A673 (cell line): ENCODE measurements at regions not wholly inside any gene's neighbourhood (a gene's known extent, or its start where the extent isn't known, plus 50 kb on each side); places are given as distances from the start of the nearest gene placed in this dataset.

Experiments
- BruUV-seq: library from RNA; stranded (reverse); fragments of 400-500 nt; replicated peaks from 2 replicates; lab custom pipeline; 2021; lab: Mats Ljungman, UMichigan
- CTCF ChIA-PET: fragments of 300-600 bp; sonication (Branson Sonifier 250); formaldehyde crosslinking; loops from one replicate; lab custom pipeline; 2022; ENCODE audit warnings: antibody characterized with exemption; lab: Charles Lee
- POLR2A ChIA-PET: fragments of 300-600 bp; sonication (Branson Sonifier 250); formaldehyde crosslinking; loops from one replicate; lab custom pipeline; 2022; ENCODE audit warnings: antibody characterized with exemption; ENCODE audit not compliant: low non-redundant PET; lab: Charles Lee
- DNase-seq: peaks from one replicate; pipeline ENCODE4 v3.0.0-alpha.2; 2015; ENCODE audit warnings: low spot score
- H3K27ac ChIP-seq: fragments of 200-600 bp; sonication (generic); 2 replicates; pipeline ENCODE4 v1.5.1; 2016; ENCODE audit warnings: mixed run types, low read depth, mild to moderate bottlenecking, mixed read lengths, antibody characterized with exemption, low read length; ENCODE audit not compliant: poor library complexity, severe bottlenecking
- H3K27me3 ChIP-seq: fragments of 200-600 bp; sonication (generic); replicated peaks from 2 replicates; pipeline ENCODE4 v1.6.1; 2017; ENCODE audit warnings: mixed run types, low read depth, mild to moderate bottlenecking, mixed read lengths, antibody characterized with exemption, low read length; ENCODE audit not compliant: insufficient read depth, poor library complexity
- H3K36me3 ChIP-seq: fragments of 200-600 bp; sonication (generic); 2 replicates; pipeline ENCODE4 v1.6.1; 2016; ENCODE audit warnings: mixed run types, mild to moderate bottlenecking, mixed read lengths, antibody characterized with exemption, low read length; ENCODE audit not compliant: insufficient read depth, poor library complexity, severe bottlenecking
- H3K4me1 ChIP-seq: fragments of 200-600 bp; sonication (generic); 2 replicates; pipeline ENCODE4 v1.6.1; 2017; ENCODE audit warnings: mixed run types, mild to moderate bottlenecking, mixed read lengths, antibody characterized with exemption, low read length; ENCODE audit not compliant: insufficient read depth, poor library complexity, severe bottlenecking
- H3K4me3 ChIP-seq: fragments of 200-600 bp; sonication (generic); 2 replicates; pipeline ENCODE4 v1.5.1; 2016; ENCODE audit warnings: low read depth, mixed run types, mild to moderate bottlenecking, mixed read lengths, low read length; ENCODE audit not compliant: poor library complexity, severe bottlenecking
- H3K9me3 ChIP-seq: fragments of 200-600 bp; sonication (generic); 2 replicates; pipeline ENCODE4 v1.6.1; 2016; ENCODE audit warnings: mixed run types, low read depth, mild to moderate bottlenecking, mixed read lengths, antibody characterized with exemption, low read length; ENCODE audit not compliant: poor library complexity, severe bottlenecking
- CTCF ChIP-seq: fragments of 300-800, 200-600 bp; sonication (generic); conservative IDR thresholded peaks from 2 replicates; pipeline ENCODE4 v1.5.1; 2017; ENCODE audit warnings: low read depth, mild to moderate bottlenecking, antibody characterized with exemption, low read length, moderate library complexity, mixed read lengths
- EZH2 ChIP-seq: fragments of 200-600 bp; sonication (generic); IDR thresholded peaks from 2 replicates; pipeline ENCODE4 v1.6.1; 2017; ENCODE audit warnings: borderline replicate concordance, low read depth, mild to moderate bottlenecking, mixed read lengths, antibody characterized with exemption, low read length; ENCODE audit not compliant: poor library complexity, severe bottlenecking
- intact Hi-C: fragments of 100-400 bp; cut with micrococcal nuclease; formaldehyde crosslinking; loops from one replicate; pipeline ENCODE4 v1.10.0; 2022; ENCODE audit not compliant: unreplicated experiment

GRCh38 chr14:100472491-100472890 is 114.7 kb downstream of the BEGAIN start:
- ChIA-PET POLR2A (no interaction called here), CTCF (no interaction called here)
- Histone ChIP-seq H3K4me1 (no peaks in the 10 kb centered on the region), H3K4me3 (no peak overlapping the region), H3K27me3 (no peaks in the 10 kb centered on the region), H3K9me3 (no peaks in the 10 kb centered on the region), H3K36me3 (no peaks in the 10 kb centered on the region), H3K27ac (no peak overlapping the region)
- no TSS peak for BruUV-seq
- no peak for DNase-seq
- TF ChIP-seq CTCF: no peak
- TF ChIP-seq EZH2: no peak
- intact Hi-C loops: no loop called here

GRCh38 chr14:100473249-100473648 is 114.0 kb downstream of the BEGAIN start:
- no peak for DNase-seq
- Histone ChIP-seq H3K27me3 (no peaks in the 10 kb centered on the region), H3K9me3 (no peaks in the 10 kb centered on the region), H3K27ac (no peak overlapping the region), H3K4me1 (no peaks in the 10 kb centered on the region), H3K4me3 (no peak overlapping the region), H3K36me3 (no peaks in the 10 kb centered on the region)
- no peak for TF ChIP-seq CTCF
- no peak for TF ChIP-seq EZH2
- no TSS peak for BruUV-seq
- intact Hi-C loops: no loop called here
- ChIA-PET CTCF (no interaction called here), POLR2A (no interaction called here)

- intact Hi-C loops: no loop called here
- no peaks in the 10 kb centered on the region for H3K36me3 ChIP-seq
- H3K4me1 ChIP-seq: no peaks in the 10 kb centered on the region
- no peaks in the 10 kb centered on the region for H3K9me3 ChIP-seq
- ChIA-PET POLR2A (no interaction called here), CTCF (no interaction called here)
- H3K27me3 ChIP-seq: no peaks in the 10 kb centered on the region
- BruUV-seq: no TSS peak
- TF ChIP-seq CTCF: no peak
- no peak for DNase-seq
- H3K4me3 ChIP-seq: no peak overlapping the region
- H3K27ac ChIP-seq: no peak overlapping the region
These were observed 113.0 kb downstream of the BEGAIN start for GRCh38 chr14:100474196-100474595.

- CTCF ChIA-PET: no interaction called here
- BruUV-seq: no TSS peak
These were observed 111.9 kb downstream of the BEGAIN start for GRCh38 chr14:100475268-100475667.

More at GRCh38 chr14:100475268-100475667, 111.9 kb downstream of the BEGAIN start:
- TF ChIP-seq CTCF (no peak), EZH2 (no peak)
- Histone ChIP-seq H3K36me3 (no peaks in the 10 kb centered on the region), H3K4me3 (no peak overlapping the region), H3K9me3 (no peaks in the 10 kb centered on the region), H3K27ac (no peak overlapping the region), H3K4me1 (no peaks in the 10 kb centered on the region), H3K27me3 (no peaks in the 10 kb centered on the region)
- no peak for DNase-seq
- intact Hi-C loops: no loop called here
- POLR2A ChIA-PET: no interaction called here
